Neural progenitor cell (in vitro differentiated cells): ENCODE measurements at regions not wholly inside any gene's neighbourhood (a gene's known extent, or its start where the extent isn't known, plus 50 kb on each side); places are given as distances from the start of the nearest gene placed in this dataset.

Experiments used
- DNase-seq: peaks from one replicate; pipeline ENCODE4 v3.0.0-alpha.2; 2016; ENCODE audit warnings: low spot score
- H2AFZ ChIP-seq: fragments of 200-600 bp; sonication (generic); replicated peaks from 2 replicates; pipeline ENCODE4 v1.6.1; 2016; ENCODE audit warnings: antibody characterized with exemption
- H3F3A ChIP-seq: fragments of 200-600 bp; sonication (generic); 2 replicates; pipeline ENCODE4 v1.6.1; 2016; ENCODE audit warnings: antibody characterized with exemption, low read depth
- H3K27ac ChIP-seq: fragments of 200-600 bp; sonication (generic); 2 replicates; pipeline ENCODE4 v1.5.1; 2016; ENCODE audit warnings: mild to moderate bottlenecking
- H3K27me3 ChIP-seq: fragments of 200-600 bp; sonication (generic); 2 replicates; pipeline ENCODE4 v1.6.1; 2016; ENCODE audit warnings: mild to moderate bottlenecking, moderate library complexity
- H3K36me3 ChIP-seq: fragments of 200-600 bp; sonication (generic); 2 replicates; pipeline ENCODE4 v1.5.1; 2016
- H3K4me1 ChIP-seq: fragments of 200-600 bp; sonication (generic); 2 replicates; pipeline ENCODE4 v1.6.1; 2016; ENCODE audit warnings: mixed run types
- H3K4me2 ChIP-seq: fragments of 200-600 bp; sonication (generic); 2 replicates; pipeline ENCODE4 v1.6.1; 2016
- H3K4me3 ChIP-seq: fragments of 200-600 bp; sonication (generic); 2 replicates; pipeline ENCODE4 v1.5.1; 2016
- H3K79me2 ChIP-seq: fragments of 200-600 bp; sonication (generic); 2 replicates; pipeline ENCODE4 v1.6.1; 2016; ENCODE audit warnings: low read depth
- H3K9ac ChIP-seq: fragments of 200-600 bp; sonication (generic); 2 replicates; pipeline ENCODE4 v1.6.1; 2016
- H3K9me3 ChIP-seq: fragments of 200-600 bp; sonication (generic); 2 replicates; pipeline ENCODE4 v1.5.1; 2016; ENCODE audit warnings: low read depth
- H4K20me1 ChIP-seq: fragments of 200-600 bp; sonication (generic); 2 replicates; pipeline ENCODE4 v1.6.1; 2016; ENCODE audit warnings: low read depth
- H3K27ac Mint-ChIP-seq: 3 replicates; pipeline ENCODE4 v1.8.0; 2021; ENCODE audit warnings: mixed read lengths
- H3K27me3 Mint-ChIP-seq: 2 replicates; pipeline ENCODE4 v1.8.0; 2022; ENCODE audit warnings: low read depth, mild to moderate bottlenecking, inconsistent platforms, moderate library complexity, mixed read lengths; ENCODE audit not compliant: insufficient read depth
- H3K36me3 Mint-ChIP-seq: 3 replicates; pipeline ENCODE4 v1.8.0; 2021; ENCODE audit warnings: mixed read lengths
- H3K4me1 Mint-ChIP-seq: 3 replicates; pipeline ENCODE4 v1.8.0; 2021; ENCODE audit warnings: mixed read lengths
- H3K4me3 Mint-ChIP-seq: 3 replicates; pipeline ENCODE4 v1.8.0; 2021; ENCODE audit warnings: mild to moderate bottlenecking, moderate library complexity, mixed read lengths
- H3K9me3 Mint-ChIP-seq: 3 replicates; pipeline ENCODE4 v1.8.0; 2020; ENCODE audit warnings: mixed read lengths
- CTCF ChIP-seq: fragments of 200-600 bp; sonication (generic); IDR thresholded peaks from 2 replicates; pipeline ENCODE4 v1.5.1; 2017; ENCODE audit warnings: antibody characterized with exemption, mild to moderate bottlenecking
- EZH2 ChIP-seq: fragments of 200-600 bp; sonication (generic); IDR thresholded peaks from 2 replicates; pipeline ENCODE4 v1.6.1; 2017; ENCODE audit warnings: antibody characterized with exemption, mild to moderate bottlenecking, moderate library complexity
- EZH2phosphoT487 ChIP-seq: fragments of 200-600 bp; sonication (generic); IDR thresholded peaks from 2 replicates; pipeline ENCODE4 v1.6.1; 2017; ENCODE audit warnings: antibody characterized with exemption

DNA sequence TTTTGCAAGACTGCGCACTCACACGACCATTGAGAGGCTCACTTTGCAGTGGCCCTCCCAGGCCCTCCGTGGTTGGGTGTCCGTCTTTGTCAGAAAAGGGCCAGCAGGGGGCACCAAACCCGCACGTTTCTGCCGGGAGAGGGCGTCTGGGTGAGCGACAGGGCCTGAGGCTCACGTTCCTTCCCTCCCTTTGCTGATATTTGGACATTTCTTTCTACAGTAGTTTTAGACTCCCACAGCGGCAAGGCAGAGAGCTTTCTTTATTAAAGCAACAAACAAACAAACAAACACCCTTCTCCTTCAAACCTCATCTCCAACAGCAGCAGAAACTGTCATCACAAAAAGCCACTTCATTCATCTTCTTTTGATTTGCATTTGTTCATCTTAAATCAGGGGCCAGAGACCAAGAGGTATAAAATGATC lies 79.2 kb upstream of the WDR26 start:
- Mint-ChIP-seq H3K27ac (no peak overlapping the region), H3K36me3 (no peaks in the 10 kb centered on the region), H3K4me1 (peaks cover 8% of the 10 kb centered on the region), H3K9me3 (no peaks in the 10 kb centered on the region), H3K27me3 (no peaks in the 10 kb centered on the region), H3K4me3 (no peak overlapping the region)
- Histone ChIP-seq H3K4me3 (no peak overlapping the region), H4K20me1 (no peaks in the 10 kb centered on the region), H3K9me3 (no peaks in the 10 kb centered on the region), H3K27ac (no peak overlapping the region), H3K4me1 (no peaks in the 10 kb centered on the region), H3K79me2 (no peaks in the 10 kb centered on the region), H3K27me3 (no peaks in the 10 kb centered on the region), H3K36me3 (no peaks in the 10 kb centered on the region), H3K4me2 (no peak overlapping the region), H3F3A (no peaks in the 10 kb centered on the region), H3K9ac (no peak overlapping the region), H2AFZ (peak overlapping the region; percentile 59)
- DNase-seq = peak; percentile 91
- TF ChIP-seq CTCF = peak; percentile 95
- no peak for TF ChIP-seq EZH2phosphoT487

- Histone ChIP-seq H3K9me3 (no peaks in the 10 kb centered on the region), H3K79me2 (no peaks in the 10 kb centered on the region), H3K4me2 (no peak overlapping the region), H3K4me3 (no peak overlapping the region), H3K4me1 (no peaks in the 10 kb centered on the region), H3K9ac (no peak overlapping the region), H4K20me1 (no peaks in the 10 kb centered on the region), H3F3A (no peaks in the 10 kb centered on the region), H2AFZ (no peak overlapping the region), H3K36me3 (no peaks in the 10 kb centered on the region), H3K27me3 (no peaks in the 10 kb centered on the region), H3K27ac (no peak overlapping the region)
- no peaks in the 10 kb centered on the region for H3K9me3 Mint-ChIP-seq
- no peak for DNase-seq
- no peaks in the 10 kb centered on the region for H3K27me3 Mint-ChIP-seq
- no peak overlapping the region for H3K27ac Mint-ChIP-seq
- TF ChIP-seq CTCF = no peak
- TF ChIP-seq EZH2phosphoT487 = no peak
- TF ChIP-seq EZH2 = no peak
- H3K4me3 Mint-ChIP-seq = no peak overlapping the region
- H3K36me3 Mint-ChIP-seq = no peaks in the 10 kb centered on the region
- peaks cover 8% of the 10 kb centered on the region for H3K4me1 Mint-ChIP-seq
These were observed 82.6 kb upstream of the WDR26 start for GRCh38 chr1:224517171-224517570.

DNA sequence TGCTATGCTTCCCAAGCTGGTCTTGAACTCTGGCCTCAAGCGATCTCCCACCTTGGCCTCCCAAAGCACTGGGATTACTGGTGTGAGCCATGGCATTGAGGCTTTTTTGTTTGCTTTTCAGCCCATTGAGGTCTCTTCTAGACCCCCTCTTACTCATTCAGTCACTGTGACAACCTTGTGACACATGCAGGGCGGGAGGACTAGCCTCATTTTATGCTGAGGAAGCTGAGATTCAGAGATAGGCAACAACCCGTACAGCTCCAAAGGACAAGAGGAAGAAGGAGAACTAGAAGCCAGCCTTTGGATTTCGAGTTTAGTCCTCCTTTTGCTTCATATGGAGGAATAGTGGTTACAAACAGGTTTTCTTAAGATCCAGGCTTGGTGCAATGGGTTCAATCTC lies 83.9 kb upstream of the WDR26 start:
- no peak overlapping the region for H3K4me3 ChIP-seq
- H3K79me2 ChIP-seq = no peaks in the 10 kb centered on the region
- Mint-ChIP-seq H3K36me3 (no peaks in the 10 kb centered on the region), H3K9me3 (no peaks in the 10 kb centered on the region), H3K27ac (no peak overlapping the region), H3K27me3 (no peaks in the 10 kb centered on the region), H3K4me3 (no peak overlapping the region), H3K4me1 (peaks cover 8% of the 10 kb centered on the region)
- DNase-seq = no peak
- no peak overlapping the region for H3K27ac ChIP-seq
- H3K36me3 ChIP-seq = no peaks in the 10 kb centered on the region
- H3K9ac ChIP-seq = no peak overlapping the region
- no peak for TF ChIP-seq CTCF
- H3K4me2 ChIP-seq = no peak overlapping the region
- H3K9me3 ChIP-seq = no peaks in the 10 kb centered on the region
- no peaks in the 10 kb centered on the region for H3K27me3 ChIP-seq
- H3F3A ChIP-seq = no peaks in the 10 kb centered on the region
- no peak overlapping the region for H2AFZ ChIP-seq
- no peaks in the 10 kb centered on the region for H3K4me1 ChIP-seq
- H4K20me1 ChIP-seq = no peaks in the 10 kb centered on the region

- Histone ChIP-seq H3F3A (no peaks in the 10 kb centered on the region), H3K9ac (no peak overlapping the region), H3K9me3 (no peaks in the 10 kb centered on the region), H3K4me1 (no peaks in the 10 kb centered on the region), H4K20me1 (no peaks in the 10 kb centered on the region), H3K4me3 (no peak overlapping the region), H2AFZ (no peak overlapping the region), H3K79me2 (no peaks in the 10 kb centered on the region), H3K27ac (no peak overlapping the region), H3K36me3 (no peaks in the 10 kb centered on the region), H3K4me2 (no peak overlapping the region), H3K27me3 (no peaks in the 10 kb centered on the region)
- Mint-ChIP-seq H3K4me1 (peaks cover 2% of the 10 kb centered on the region), H3K4me3 (no peak overlapping the region), H3K27ac (no peak overlapping the region), H3K27me3 (no peaks in the 10 kb centered on the region), H3K9me3 (no peaks in the 10 kb centered on the region), H3K36me3 (no peaks in the 10 kb centered on the region)
- DNase-seq = no peak
- TF ChIP-seq CTCF = no peak
- TF ChIP-seq EZH2 = no peak
- TF ChIP-seq EZH2phosphoT487 = no peak
These were observed 85.3 kb upstream of the WDR26 start for GRCh38 chr1:224519874-224520273.
